HCT116 (cell line): ENCODE measurements at regions not wholly inside any gene's neighbourhood (a gene's known extent, or its start where the extent isn't known, plus 50 kb on each side); places are given as distances from the start of the nearest gene placed in this dataset.

Source experiments
- ATAC-seq: fragments of 200-7000 bp; cut with Tn5 transposase; 2 replicates; pipeline ENCODE4 v1.9.1; 2020; ENCODE audit warnings: mild to moderate bottlenecking, moderate library complexity
- BruUV-seq: library from RNA; stranded (reverse); fragments of 400-500 nt; replicated peaks from 2 replicates; lab custom pipeline; 2021; lab: Mats Ljungman, UMichigan
- CTCF ChIA-PET: fragments of 300-600 bp; sonication (Branson Sonifier 250); formaldehyde crosslinking; loops from one replicate; lab custom pipeline; 2021; ENCODE audit warnings: antibody characterized with exemption; lab: Charles Lee
- POLR2A ChIA-PET: fragments of 300-600, 350-600 bp; sonication (Branson Sonifier 250); formaldehyde crosslinking; loops from one replicate; lab custom pipeline; 2021; ENCODE audit warnings: antibody characterized with exemption; lab: Charles Lee
- RAD21 ChIA-PET, 2 experiments: fragments of 300-600 bp; sonication (Branson Sonifier 250); formaldehyde crosslinking; loops; one replicate each; lab custom pipeline; 2023; ENCODE audit warnings: low total read pairs in 2 of 2; ENCODE audit not compliant: uncharacterized antibody in 2 of 2, unreplicated experiment in 2 of 2, low non-redundant PET in 1 of 2; lab: Charles Lee
- DNase-seq: peaks from one replicate; pipeline ENCODE4 v3.0.0-alpha.2; 2010; ENCODE audit warnings: low read depth, low spot score
- H2AFZ ChIP-seq: fragments of 200-600 bp; shearing (Covaris generic), sonication (generic); 2 replicates; pipeline ENCODE4 v1.6.1; 2017; ENCODE audit warnings: low read depth, mixed run types, mixed read lengths, antibody characterized with exemption, low read length; ENCODE audit not compliant: poor library complexity, severe bottlenecking
- H3K27ac ChIP-seq: 2 replicates; pipeline ENCODE4 v1.5.1; 2012; ENCODE audit warnings: low read depth, low read length
- H3K27me3 ChIP-seq: fragments of 200-600 bp; sonication (generic); 2 replicates; pipeline ENCODE4 v1.6.1; 2016; ENCODE audit warnings: mixed run types, low read length, mixed read lengths; ENCODE audit not compliant: insufficient read depth
- H3K36me3 ChIP-seq, 2 experiments: fragments of 200-500 bp in 1 of 2; fragments of 200-600 bp in 1 of 2; sonication (Bioruptor generic) in 1 of 2; sonication (generic) in 1 of 2; 2 replicates each; pipeline versions ENCODE4 v1.5.1 to v1.6.1; 2014 to 2016; ENCODE audit warnings: low read length in 2 of 2, inconsistent platforms in 1 of 2, mixed read lengths in 1 of 2, mixed run types in 1 of 2; ENCODE audit not compliant: insufficient read depth in 2 of 2, control insufficient read depth in 1 of 2
- H3K4me1 ChIP-seq, 2 experiments: fragments of 200-600 bp in 1 of 2; sonication (generic) in 1 of 2; 2 replicates each; pipeline versions ENCODE4 v1.5.1 to v1.6.1; 2012 to 2017; ENCODE audit warnings: low read length in 2 of 2, inconsistent platforms in 1 of 2, mild to moderate bottlenecking in 1 of 2, mixed read lengths in 1 of 2, mixed run types in 1 of 2, moderate library complexity in 1 of 2; ENCODE audit not compliant: insufficient read depth in 2 of 2, control insufficient read depth in 1 of 2
- H3K4me2 ChIP-seq: fragments of 200-600 bp; sonication (generic); 2 replicates; pipeline ENCODE4 v1.6.1; 2017; ENCODE audit warnings: mixed run types, low read length, mixed read lengths
- H3K4me3 ChIP-seq, 2 experiments: fragments of 200-600 bp in 1 of 2; sonication (generic) in 1 of 2; replicated peaks in 1 of 2; 2 replicates each; pipeline ENCODE4 v1.5.1; 2011 to 2016; ENCODE audit warnings: low read length in 2 of 2, control low read depth in 1 of 2, low read depth in 1 of 2, mild to moderate bottlenecking in 1 of 2, mixed read lengths in 1 of 2, mixed run types in 1 of 2
- H3K79me2 ChIP-seq: fragments of 200-600 bp; sonication (generic); 2 replicates; pipeline ENCODE4 v1.6.1; 2017; ENCODE audit warnings: mild to moderate bottlenecking, mixed run types, low read length, moderate library complexity, mixed read lengths; ENCODE audit not compliant: insufficient read depth
- H3K9ac ChIP-seq: fragments of 200-600 bp; sonication (generic); 2 replicates; pipeline ENCODE4 v1.6.1; 2016; ENCODE audit warnings: low read length, mixed read lengths
- H3K9me2 ChIP-seq: fragments of 200-600 bp; sonication (generic), shearing (Covaris generic); 2 replicates; pipeline ENCODE4 v1.6.1; 2017; ENCODE audit warnings: mixed run types, mild to moderate bottlenecking, moderate library complexity; ENCODE audit not compliant: insufficient read depth
- H3K9me3 ChIP-seq, 2 experiments: fragments of 200-500 bp in 1 of 2; fragments of 200-600 bp in 1 of 2; sonication (Bioruptor generic) in 1 of 2; sonication (generic) in 1 of 2; 2 replicates each; pipeline ENCODE4 v1.6.1; 2014 to 2017; ENCODE audit warnings: low read length in 2 of 2, mixed read lengths in 2 of 2, inconsistent platforms in 1 of 2, low read depth in 1 of 2, mild to moderate bottlenecking in 1 of 2, mixed run types in 1 of 2, moderate library complexity in 1 of 2; ENCODE audit not compliant: control insufficient read depth in 1 of 2, insufficient read depth in 1 of 2
- H4K20me1 ChIP-seq: fragments of 200-600 bp; sonication (generic), shearing (Covaris generic); 2 replicates; pipeline ENCODE4 v1.6.1; 2017; ENCODE audit warnings: mixed run types, mild to moderate bottlenecking, moderate library complexity; ENCODE audit not compliant: insufficient read depth
- EZH2phosphoT487 ChIP-seq: fragments of 200-600 bp; IDR thresholded peaks from 2 replicates; pipeline ENCODE4 v1.6.1; 2018; ENCODE audit warnings: antibody characterized with exemption, borderline replicate concordance
- FOSL1 ChIP-seq: IDR thresholded peaks from 2 replicates; pipeline ENCODE4 v1.6.1; 2012; ENCODE audit warnings: low read depth
- JUND ChIP-seq: IDR thresholded peaks from 2 replicates; pipeline ENCODE4 v1.6.1; 2012
- POLR2A ChIP-seq: IDR thresholded peaks from 2 replicates; pipeline ENCODE4 v1.7.0; 2011; ENCODE audit warnings: borderline replicate concordance; ENCODE audit not compliant: insufficient read depth, insufficient read length; ENCODE audit errors: extremely low read depth
- POLR2AphosphoS5 ChIP-seq: IDR thresholded peaks from 2 replicates; pipeline ENCODE4 v1.6.1; 2011; ENCODE audit warnings: mild to moderate bottlenecking, low read depth, low read length, moderate library complexity
- RAD21 ChIP-seq: IDR thresholded peaks from 2 replicates; pipeline ENCODE4 v1.6.1; 2012; ENCODE audit warnings: low read depth, mild to moderate bottlenecking
- SIN3A ChIP-seq: IDR thresholded peaks from 2 replicates; pipeline ENCODE4 v1.6.1; 2012; ENCODE audit warnings: low read depth
- SP1 ChIP-seq: IDR thresholded peaks from 2 replicates; pipeline ENCODE4 v1.6.1; 2012; ENCODE audit warnings: low read depth
- TCF7L2 ChIP-seq: IDR thresholded peaks from 2 replicates; pipeline ENCODE4 v1.7.0; 2011; ENCODE audit warnings: borderline replicate concordance, inconsistent platforms; ENCODE audit not compliant: insufficient read depth, insufficient read length; ENCODE audit errors: extremely low read depth
- YY1 ChIP-seq: IDR thresholded peaks from 2 replicates; pipeline ENCODE4 v1.6.1; 2011; ENCODE audit warnings: low read length, low read depth, moderate library complexity, mild to moderate bottlenecking; ENCODE audit not compliant: insufficient replicate concordance; ENCODE audit errors: extremely low read depth
- ZNF274 ChIP-seq: fragments of 200-500 bp; sonication (Bioruptor generic); IDR thresholded peaks from 2 replicates; pipeline ENCODE4 v1.6.1; 2014; ENCODE audit warnings: mild to moderate bottlenecking, low read depth, low read length, inconsistent platforms
- intact Hi-C: fragments of 100-400 bp; cut with micrococcal nuclease; formaldehyde crosslinking; loops from 2 replicates; pipeline ENCODE4 v1.10.0; 2022

- TF ChIP-seq POLR2AphosphoS5 (no peak), JUND (no peak), SIN3A (no peak), FOSL1 (no peak), SP1 (no peak), ZNF274 (no peak), EZH2phosphoT487 (no peak), POLR2A (no peak), YY1 (no peak), RAD21 (no peak)
- H3K9ac ChIP-seq = no peak overlapping the region
- H3K27ac ChIP-seq = no peak overlapping the region
- no peak overlapping the region for H3K4me3 ChIP-seq
- H3K4me2 ChIP-seq = no peak overlapping the region
- no peaks in the 10 kb centered on the region for H3K27me3 ChIP-seq
- no peaks in the 10 kb centered on the region for H3K9me2 ChIP-seq
- BruUV-seq = no TSS peak
- ATAC-seq = no peak
- POLR2A ChIA-PET = no interaction called here
- H3K36me3 ChIP-seq = no peaks in the 10 kb centered on the region
- RAD21 ChIA-PET = no interaction called here
- H3K79me2 ChIP-seq = no peaks in the 10 kb centered on the region
- H2AFZ ChIP-seq = no peak overlapping the region
- intact Hi-C loops = no loop called here
- H3K4me1 ChIP-seq = no peaks in the 10 kb centered on the region
- no peaks in the 10 kb centered on the region for H3K9me3 ChIP-seq
- DNase-seq = no peak
- CTCF ChIA-PET = no interaction called here
- no peaks in the 10 kb centered on the region for H4K20me1 ChIP-seq
These were observed 134.9 kb upstream of the FOXN3 start for GRCh38 chr14:89551955-89552354.

GRCh38 chr14:89551432-89551831 lies 134.4 kb upstream of the FOXN3 start:
- H3K36me3 ChIP-seq = no peaks in the 10 kb centered on the region
- no peaks in the 10 kb centered on the region for H3K4me1 ChIP-seq
- no peak overlapping the region for H3K27ac ChIP-seq
- no peaks in the 10 kb centered on the region for H3K79me2 ChIP-seq
- H2AFZ ChIP-seq = no peak overlapping the region
- H3K4me3 ChIP-seq = no peak overlapping the region
- POLR2A ChIA-PET = no interaction called here
- BruUV-seq = no TSS peak
- H3K9me2 ChIP-seq = no peaks in the 10 kb centered on the region
- no peak for TF ChIP-seq YY1
- no peak for TF ChIP-seq TCF7L2
- TF ChIP-seq JUND = no peak
- TF ChIP-seq SP1 = no peak
- TF ChIP-seq FOSL1 = no peak
- no peak overlapping the region for H3K4me2 ChIP-seq
- H3K9me3 ChIP-seq = no peaks in the 10 kb centered on the region
- no peak overlapping the region for H3K9ac ChIP-seq
- no peaks in the 10 kb centered on the region for H4K20me1 ChIP-seq
- intact Hi-C loops = no loop called here
- no peak for DNase-seq
- RAD21 ChIA-PET = no interaction called here
- CTCF ChIA-PET = no interaction called here
- H3K27me3 ChIP-seq = no peaks in the 10 kb centered on the region
- ATAC-seq = no peak
